Cardiac muscle cell (in vitro differentiated cells and primary cell): ENCODE measurements at regions not wholly inside any gene's neighbourhood (a gene's known extent, or its start where the extent isn't known, plus 50 kb on each side); places are given as distances from the start of the nearest gene placed in this dataset.

Source experiments
- DNase-seq, 2 donors: peaks; one replicate each; pipeline versions ENCODE4 v3.0.0 to v3.0.0-alpha.2; 2010 to 2017; ENCODE audit warnings: low read depth in 1 of 2, low spot score in 1 of 2
- H3K27ac ChIP-seq: fragments of 200-600 bp; sonication (generic); 2 replicates; pipeline ENCODE4 v1.5.1; 2016
- H3K27me3 ChIP-seq: fragments of 200-600 bp; sonication (generic); 2 replicates; pipeline ENCODE4 v1.6.0; 2016; ENCODE audit warnings: control low read depth
- H3K36me3 ChIP-seq: fragments of 200-600 bp; sonication (generic); 2 replicates; pipeline ENCODE4 v1.5.1; 2016; ENCODE audit warnings: control low read depth
- H3K4me1 ChIP-seq: fragments of 200-600 bp; sonication (generic); 2 replicates; pipeline ENCODE4 v1.8.1; 2017; ENCODE audit warnings: low read depth, mild to moderate bottlenecking, mixed run types
- H3K4me3 ChIP-seq: fragments of 200-600 bp; sonication (generic); 2 replicates; pipeline ENCODE4 v1.5.1; 2016; ENCODE audit warnings: mild to moderate bottlenecking
- H3K9me3 ChIP-seq: fragments of 200-600 bp; sonication (generic); 2 replicates; pipeline ENCODE4 v1.5.1; 2017; ENCODE audit warnings: low read depth, mild to moderate bottlenecking, control low read depth
- CTCF ChIP-seq: IDR thresholded peaks from 2 replicates; pipeline ENCODE4 v1.5.1; 2012; ENCODE audit warnings: low read depth, mild to moderate bottlenecking, low read length

GRCh38 chr1:203926025-203926540 is 64.7 kb downstream of the SNRPE start:
- Histone ChIP-seq H3K36me3 (no peaks in the 10 kb centered on the region), H3K27ac (no peak overlapping the region), H3K27me3 (no peaks in the 10 kb centered on the region), H3K9me3 (no peaks in the 10 kb centered on the region), H3K4me1 (no peaks in the 10 kb centered on the region), H3K4me3 (no peak overlapping the region)
- peak in 1 of 2 donors; percentile 85 for DNase-seq
- no peak for TF ChIP-seq CTCF

- H3K4me1 ChIP-seq: no peaks in the 10 kb centered on the region
- H3K27ac ChIP-seq: no peak overlapping the region
- H3K9me3 ChIP-seq: no peaks in the 10 kb centered on the region
- TF ChIP-seq CTCF: no peak
- no peaks in the 10 kb centered on the region for H3K36me3 ChIP-seq
- H3K4me3 ChIP-seq: no peak overlapping the region
- DNase-seq: no peak
- H3K27me3 ChIP-seq: peaks cover 6% of the 10 kb centered on the region
Measured at GRCh38 chr1:203929741-203930309, 68.4 kb downstream of the SNRPE start.

- peak in 1 of 2 donors; percentile 88 for DNase-seq
- H3K27me3 ChIP-seq: peaks cover 6% of the 10 kb centered on the region
- no peaks in the 10 kb centered on the region for H3K9me3 ChIP-seq
- H3K36me3 ChIP-seq: no peaks in the 10 kb centered on the region
- H3K4me1 ChIP-seq: no peaks in the 10 kb centered on the region
- no peak overlapping the region for H3K27ac ChIP-seq
- no peak for TF ChIP-seq CTCF
- H3K4me3 ChIP-seq: no peak overlapping the region
Measured at GRCh38 chr1:203930342-203930741, 68.9 kb downstream of the SNRPE start.

- Histone ChIP-seq H3K4me3 (no peak overlapping the region), H3K9me3 (no peaks in the 10 kb centered on the region), H3K27ac (no peak overlapping the region), H3K27me3 (peaks cover 6% of the 10 kb centered on the region), H3K36me3 (no peaks in the 10 kb centered on the region), H3K4me1 (no peaks in the 10 kb centered on the region)
- peak in 1 of 2 donors; percentile 1 for DNase-seq
- no peak for TF ChIP-seq CTCF
Measured at GRCh38 chr1:203931953-203932352, 70.6 kb downstream of the SNRPE start.

- Histone ChIP-seq H3K27me3 (peaks cover 6% of the 10 kb centered on the region), H3K27ac (no peak overlapping the region), H3K4me3 (no peak overlapping the region), H3K4me1 (no peaks in the 10 kb centered on the region), H3K36me3 (no peaks in the 10 kb centered on the region), H3K9me3 (no peaks in the 10 kb centered on the region)
- TF ChIP-seq CTCF: no peak
- no peak for DNase-seq
Measured at GRCh38 chr1:203932556-203932955, 71.2 kb downstream of the SNRPE start.

GRCh38 chr1:203934027-203934426 is 72.6 kb downstream of the SNRPE start:
- Histone ChIP-seq H3K27me3 (peaks cover 6% of the 10 kb centered on the region), H3K27ac (no peak overlapping the region), H3K9me3 (no peaks in the 10 kb centered on the region), H3K36me3 (no peaks in the 10 kb centered on the region), H3K4me3 (no peak overlapping the region), H3K4me1 (no peaks in the 10 kb centered on the region)
- no peak for DNase-seq
- no peak for TF ChIP-seq CTCF
